Endothelial cell of hepatic sinusoid (primary cell): ENCODE measurements at regions not wholly inside any gene's neighbourhood (a gene's known extent, or its start where the extent isn't known, plus 50 kb on each side); places are given as distances from the start of the nearest gene placed in this dataset.

Experiments used
- in situ Hi-C: cut with HindIII; loops from 2 replicates; pipeline ENCODE4 v1.10.0; 2017; ENCODE audit warnings: low sequenced_read_pairs

DNA sequence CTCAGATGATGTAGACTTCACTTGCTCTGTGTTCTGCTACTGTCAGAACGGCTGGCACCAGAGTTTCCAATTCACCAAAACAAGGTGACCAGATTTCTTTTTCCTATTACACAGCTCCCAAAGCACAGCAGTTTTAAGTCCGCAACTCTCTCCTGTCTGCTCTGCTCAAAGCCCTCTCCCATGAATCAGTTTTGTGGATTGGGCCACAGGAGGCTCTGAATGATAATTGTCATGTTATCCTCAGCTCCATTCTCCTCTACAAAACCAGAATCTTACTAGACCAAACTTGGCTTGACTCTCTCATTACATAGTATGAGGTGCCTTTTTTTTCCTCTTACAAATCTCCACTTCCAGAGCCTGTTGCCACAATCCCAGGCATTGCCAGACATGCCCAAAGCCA, 223.5 kb downstream of the SNX13 start:
- in situ Hi-C loops, result no loop called here

DNA sequence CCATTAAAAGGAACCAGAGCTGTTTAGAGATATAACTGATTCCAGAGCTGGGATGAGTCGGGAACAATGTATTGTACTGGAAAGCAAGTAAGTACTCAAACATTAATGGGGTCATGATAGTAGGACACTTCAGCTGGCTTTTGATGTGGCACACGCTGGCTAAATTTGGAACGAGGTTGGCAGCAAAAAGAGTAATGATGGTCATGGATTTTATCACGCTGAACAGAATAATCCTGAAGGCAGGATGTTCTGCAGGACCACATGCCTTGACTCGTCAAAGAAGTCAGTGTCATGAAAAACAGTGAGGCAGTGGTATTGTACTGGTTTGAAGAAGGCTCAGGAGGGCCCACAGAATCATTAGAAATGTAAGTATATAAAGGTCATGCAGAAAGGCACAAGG, 220.3 kb downstream of the SNX13 start:
- in situ Hi-C loops, result no loop called here

DNA sequence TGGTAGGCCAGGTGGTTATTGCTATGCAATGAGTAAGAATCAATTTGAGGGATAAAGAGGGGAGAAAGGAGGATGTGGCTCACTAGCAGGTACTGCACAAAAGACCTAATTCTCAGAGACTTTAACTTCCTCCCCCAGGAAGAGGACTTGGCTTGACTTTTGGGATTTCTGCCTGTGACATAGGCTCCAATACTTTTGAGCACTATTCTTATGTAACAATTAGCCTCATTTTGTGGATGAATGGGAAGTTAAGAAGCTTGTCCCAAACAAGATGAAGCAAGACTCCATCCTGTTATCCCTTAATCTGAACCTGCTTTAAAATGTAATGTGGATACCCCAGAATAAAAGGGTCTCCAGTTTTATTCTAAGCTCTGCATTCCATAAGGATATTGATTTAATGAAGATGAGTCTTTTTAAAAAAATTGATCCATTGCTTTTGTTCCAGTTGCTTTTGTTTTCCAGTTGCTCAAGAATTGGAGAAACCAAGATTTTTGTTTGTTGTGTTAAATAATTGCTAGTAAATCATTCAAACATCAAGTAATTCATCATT, 218.5 kb downstream of the SNX13 start:
- in situ Hi-C loops, result no loop called here

DNA sequence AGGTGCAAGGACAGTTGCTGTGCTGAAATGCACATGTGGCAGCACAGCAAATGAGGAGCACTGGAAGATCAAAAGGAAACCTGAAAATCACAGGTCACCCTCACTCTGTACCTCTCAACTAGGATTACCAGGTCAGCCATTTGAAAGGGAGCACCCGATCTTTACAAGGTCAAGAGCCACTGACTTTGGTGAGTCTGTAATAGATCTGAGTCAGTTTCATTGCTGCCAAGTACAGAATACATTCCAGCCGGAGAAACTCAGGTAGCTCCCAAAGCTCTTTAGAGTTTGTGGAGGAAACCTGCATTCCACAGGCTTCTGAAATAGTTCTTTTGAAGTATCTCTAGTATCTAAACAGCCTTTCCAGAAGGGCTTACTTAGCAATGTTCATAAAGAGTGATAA, 217.5 kb downstream of the SNX13 start:
- in situ Hi-C loops, result no loop called here

DNA sequence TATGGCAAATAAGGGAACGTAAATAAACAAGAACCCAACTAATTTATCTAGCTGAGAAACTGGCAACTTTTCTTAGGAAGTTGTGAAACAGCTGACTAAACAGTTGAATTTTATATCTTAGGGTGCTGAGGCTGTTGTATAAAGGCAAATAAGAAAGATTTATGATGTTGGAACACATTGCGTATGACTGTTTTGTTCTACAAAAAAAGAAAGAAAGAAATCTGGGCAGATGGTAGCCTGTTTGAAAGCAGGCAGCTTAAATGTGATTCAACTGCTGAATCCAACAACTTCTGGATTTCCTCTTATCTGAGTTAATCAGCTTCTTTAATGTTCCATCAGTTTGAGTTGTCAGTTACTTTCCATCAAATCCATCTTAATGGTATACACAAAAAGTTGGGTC, 214.5 kb downstream of the SNX13 start:
- in situ Hi-C loops, result no loop called here

DNA sequence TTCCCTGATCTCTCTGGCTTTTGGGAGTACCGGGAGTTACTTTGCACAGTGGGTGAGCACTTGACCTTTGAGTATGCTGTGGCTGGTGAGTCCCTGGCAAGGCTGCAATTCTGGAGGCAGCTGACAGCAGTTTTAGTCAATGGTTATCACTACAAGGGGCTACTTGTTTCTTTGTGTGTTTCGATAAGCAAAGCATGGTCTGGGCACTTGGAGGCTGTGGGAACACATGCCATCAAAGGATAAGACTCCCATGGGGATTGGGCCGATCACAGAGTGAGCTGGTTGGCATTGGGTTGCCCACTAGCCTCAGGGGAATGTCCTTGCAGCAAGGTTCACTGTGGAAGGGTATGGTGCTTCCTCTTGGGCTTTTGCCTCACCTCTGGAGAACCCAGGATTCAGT, 208.2 kb downstream of the SNX13 start:
- in situ Hi-C loops, result no loop called here
